HepG2 (cell line): ENCODE measurements at regions not wholly inside any gene's neighbourhood (a gene's known extent, or its start where the extent isn't known, plus 50 kb on each side); places are given as distances from the start of the nearest gene placed in this dataset.

Experiments used
- ATAC-seq: fragments of 200-7000 bp; cut with Tn5 transposase; 3 replicates; pipeline ENCODE4 v1.9.1; 2020; ENCODE audit warnings: mild to moderate bottlenecking, moderate library complexity
- BruUV-seq: library from RNA; stranded (reverse); fragments of 400-500 nt; replicated peaks from 2 replicates; lab custom pipeline; 2021; lab: Mats Ljungman, UMichigan
- CTCF ChIA-PET: fragments of 300-600 bp; formaldehyde crosslinking; extraction: SDS; loops from one replicate; lab custom pipeline; 2021; ENCODE audit warnings: low total read pairs, inconsistent platforms, low intra/inter-chr PET ratio; lab: Yijun Ruan, JAX
- POLR2A ChIA-PET: fragments of 350-600 bp; sonication (Branson Sonifier 250); formaldehyde crosslinking; loops from one replicate; lab custom pipeline; 2020; ENCODE audit warnings: antibody characterized with exemption, inconsistent platforms; lab: Yijun Ruan, JAX
- DNase-seq: peaks from one replicate; pipeline ENCODE4 v3.0.0-alpha.2; 2015; ENCODE audit warnings: low spot score
- FAIRE-seq: peaks from 3 replicates; lab custom pipeline; 2011; peaks lifted over from hg19 to GRCh38; lab: Jason Lieb, UNC
- H2AFZ ChIP-seq: one replicate; pipeline ENCODE4 v1.6.1; 2011; ENCODE audit warnings: low read length, inconsistent platforms
- H3K27ac ChIP-seq: fragments of 300-600 bp; 3 replicates; pipeline ENCODE4 v1.8.0; 2011; ENCODE audit warnings: mixed run types, mild to moderate bottlenecking, mixed read lengths, low read length, inconsistent platforms; ENCODE audit not compliant: insufficient read depth; ENCODE audit errors: extremely low read length
- H3K27me3 ChIP-seq, 2 experiments: fragments of 200-600 bp in 1 of 2; 2 replicates in 1 of 2; 3 replicates in 1 of 2; pipeline versions ENCODE4 v1.6.0 to v1.8.0; 2011; ENCODE audit warnings: low read length in 2 of 2, mild to moderate bottlenecking in 2 of 2, moderate library complexity in 2 of 2, inconsistent platforms in 1 of 2; ENCODE audit not compliant: insufficient read depth in 2 of 2, control insufficient read depth in 1 of 2
- H3K36me3 ChIP-seq, 2 experiments: fragments of 200-600 bp in 1 of 2; replicated peaks in 1 of 2; 2 replicates in 1 of 2; 3 replicates in 1 of 2; pipeline versions ENCODE4 v1.5.1 to v1.8.0; 2011; ENCODE audit warnings: low read length in 2 of 2, inconsistent platforms in 1 of 2; ENCODE audit not compliant: insufficient read depth in 2 of 2, control insufficient read depth in 1 of 2
- H3K4me1 ChIP-seq: 2 replicates; pipeline ENCODE4 v1.5.1; 2012; ENCODE audit warnings: low read length, inconsistent platforms; ENCODE audit not compliant: insufficient read depth
- H3K4me2 ChIP-seq: 2 replicates; pipeline ENCODE4 v1.6.0; 2011; ENCODE audit warnings: low read depth, low read length, inconsistent platforms
- H3K4me3 ChIP-seq, 3 experiments: fragments of 200-600 bp in 1 of 3; sonication (generic), shearing (Covaris generic) in 1 of 3; replicated peaks in 1 of 3; 2 replicates each; pipeline ENCODE4 v1.5.1; 2011 to 2016; ENCODE audit warnings: low read length in 3 of 3, inconsistent platforms in 2 of 3, low read depth in 2 of 3, mild to moderate bottlenecking in 2 of 3, control low read depth in 1 of 3, mixed read lengths in 1 of 3; ENCODE audit not compliant: insufficient read depth in 1 of 3
- H3K79me2 ChIP-seq: one replicate; pipeline ENCODE4 v1.6.1; 2011; ENCODE audit warnings: low read length, inconsistent platforms; ENCODE audit not compliant: insufficient read depth
- H3K9ac ChIP-seq: 2 replicates; pipeline ENCODE4 v1.6.0; 2011; ENCODE audit warnings: mild to moderate bottlenecking, low read depth, low read length, inconsistent platforms; ENCODE audit not compliant: insufficient read depth
- H3K9me3 ChIP-seq: 2 replicates; pipeline ENCODE4 v1.5.1; 2012; ENCODE audit warnings: mild to moderate bottlenecking, low read length
- H4K20me1 ChIP-seq: 2 replicates; pipeline ENCODE4 v1.6.0; 2011; ENCODE audit warnings: inconsistent platforms, mild to moderate bottlenecking, low read length, moderate library complexity; ENCODE audit not compliant: insufficient read depth
- ATF4 ChIP-seq, 2 experiments: fragments of 450-650 bp in 1 of 2; sonication (generic) in 1 of 2; formaldehyde crosslinking; IDR thresholded peaks; 2 replicates each; pipeline versions ENCODE4 v1.5.0 to v1.8.0; 2020 to 2022; ENCODE audit warnings: mild to moderate bottlenecking in 1 of 2, missing genetic modification reagents in 1 of 2
- HNF1A ChIP-seq, 2 experiments: sonication (generic) in 1 of 2; formaldehyde crosslinking in 1 of 2; IDR thresholded peaks; 2 replicates each; pipeline versions ENCODE4 v1.4.0 to v1.6.1; 2016 to 2020; ENCODE audit warnings: borderline replicate concordance in 1 of 2, low read depth in 1 of 2, mild to moderate bottlenecking in 1 of 2, missing genetic modification reagents in 1 of 2
- HNF1B ChIP-seq: sonication (generic); formaldehyde crosslinking; IDR thresholded peaks from 2 replicates; pipeline ENCODE4 v1.5.1; 2020; ENCODE audit warnings: mild to moderate bottlenecking, moderate library complexity, missing genetic modification reagents
- MYPOP ChIP-seq: sonication (generic); formaldehyde crosslinking; IDR thresholded peaks from 2 replicates; pipeline ENCODE4 v1.8.1; 2023; ENCODE audit warnings: mild to moderate bottlenecking, moderate library complexity, missing genetic modification reagents
- RFX5 ChIP-seq: IDR thresholded peaks from 2 replicates; pipeline ENCODE4 v1.6.1; 2011; ENCODE audit warnings: low read depth, low read length, improper control_type of control experiment
- SETDB1 ChIP-seq: sonication (generic); formaldehyde crosslinking; IDR thresholded peaks from 2 replicates; pipeline ENCODE4 v1.5.1; 2020; ENCODE audit warnings: missing genetic modification reagents, mild to moderate bottlenecking, borderline replicate concordance
- ZNF557 ChIP-seq: sonication (generic); formaldehyde crosslinking; IDR thresholded peaks from 2 replicates; pipeline ENCODE4 v1.4.0; 2020; ENCODE audit warnings: missing genetic modification reagents
- WGBS: methylation state at CpG from one replicate; pipeline ENCODE4 v1.1.6; 2017; ENCODE audit warnings: low lambda C conversion rate; 5-methylcytosine and 5-hydroxymethylcytosine counted together
- in situ Hi-C: cut with HindIII; loops from 2 replicates; pipeline ENCODE4 v1.10.0; 2017; ENCODE audit warnings: low pct_unique_long_range_greater_than_20kb; ENCODE audit not compliant: extremely low pct_ligation_motif_present
- intact Hi-C: fragments of 100-400 bp; cut with micrococcal nuclease; formaldehyde crosslinking; loops from one replicate; pipeline ENCODE4 v1.10.0; 2022; ENCODE audit not compliant: unreplicated experiment

- Histone ChIP-seq H3K4me2 (no peak overlapping the region), H3K79me2 (no peaks in the 10 kb centered on the region), H3K36me3 (no peaks in the 10 kb centered on the region), H3K9ac (no peak overlapping the region), H3K9me3 (no peaks in the 10 kb centered on the region), H3K4me1 (no peaks in the 10 kb centered on the region), H3K27ac (no peak overlapping the region), H3K4me3 (no peak overlapping the region), H4K20me1 (no peaks in the 10 kb centered on the region), H2AFZ (no peak overlapping the region), H3K27me3 (no peaks in the 10 kb centered on the region)
- intact Hi-C loops = no loop called here
- DNase-seq (no peak), FAIRE-seq (no peak), ATAC-seq (no peak)
- no TSS peak for BruUV-seq
- under 1% methylated on average over 3 of the region's 3 CpGs for WGBS
- POLR2A ChIA-PET = no interaction called here
- in situ Hi-C loops = no loop called here
- CTCF ChIA-PET = no interaction called here
- TF ChIP-seq HNF1A (IDR thresholded peaks at IDR 0.05; ENCODE audit: low read depth) (no peak), HNF1A (CRISPR knock-in tag; IDR thresholded peaks at IDR 0.05; ENCODE audit: borderline replicate concordance) (no peak), ZNF557 (CRISPR knock-in tag) (no peak), ATF4 (CRISPR knock-in tag; IDR thresholded peaks at IDR 0.05) (no peak), MYPOP (no peak), HNF1B (CRISPR knock-in tag) (no peak), SETDB1 (CRISPR knock-in tag) (no peak), RFX5 (no peak)
Observed at GRCh38 chr2:40534528-40534927, 82.6 kb upstream of the SLC8A1 start.
